Glutamatergic neuron (in vitro differentiated cells): ENCODE measurements at regions not wholly inside any gene's neighbourhood (a gene's known extent, or its start where the extent isn't known, plus 50 kb on each side); places are given as distances from the start of the nearest gene placed in this dataset.

ENCODE experiments used
- DNase-seq: peaks from one replicate; pipeline ENCODE4 v3.0.0; 2022
- H3K27ac Mint-ChIP-seq: one replicate; pipeline ENCODE4 v1.8.0; 2020; ENCODE audit warnings: mild to moderate bottlenecking, mixed read lengths, inconsistent platforms; ENCODE audit not compliant: unreplicated experiment
- H3K27me3 Mint-ChIP-seq: one replicate; pipeline ENCODE4 v1.8.0; 2020; ENCODE audit warnings: mild to moderate bottlenecking, moderate library complexity, mixed read lengths, inconsistent platforms; ENCODE audit not compliant: unreplicated experiment
- H3K36me3 Mint-ChIP-seq: one replicate; pipeline ENCODE4 v1.8.0; 2020; ENCODE audit warnings: mild to moderate bottlenecking, mixed read lengths, inconsistent platforms; ENCODE audit not compliant: unreplicated experiment
- H3K4me1 Mint-ChIP-seq: one replicate; pipeline ENCODE4 v1.8.0; 2020; ENCODE audit warnings: mild to moderate bottlenecking, low read depth, mixed read lengths, inconsistent platforms; ENCODE audit not compliant: unreplicated experiment
- H3K4me3 Mint-ChIP-seq: one replicate; pipeline ENCODE4 v1.8.0; 2020; ENCODE audit warnings: mild to moderate bottlenecking, mixed read lengths, inconsistent platforms; ENCODE audit not compliant: unreplicated experiment
- H3K9me3 Mint-ChIP-seq: one replicate; pipeline ENCODE4 v1.8.0; 2020; ENCODE audit warnings: mild to moderate bottlenecking, moderate library complexity, mixed read lengths, inconsistent platforms; ENCODE audit not compliant: unreplicated experiment
- TF ChIP-seq, protein P1 (sequence below): fragments of 200-600 bp; sonication (generic); IDR thresholded peaks from one replicate; pipeline ENCODE4 v1.5.0; 2021; ENCODE audit not compliant: partially characterized antibody, unreplicated experiment

DNA sequence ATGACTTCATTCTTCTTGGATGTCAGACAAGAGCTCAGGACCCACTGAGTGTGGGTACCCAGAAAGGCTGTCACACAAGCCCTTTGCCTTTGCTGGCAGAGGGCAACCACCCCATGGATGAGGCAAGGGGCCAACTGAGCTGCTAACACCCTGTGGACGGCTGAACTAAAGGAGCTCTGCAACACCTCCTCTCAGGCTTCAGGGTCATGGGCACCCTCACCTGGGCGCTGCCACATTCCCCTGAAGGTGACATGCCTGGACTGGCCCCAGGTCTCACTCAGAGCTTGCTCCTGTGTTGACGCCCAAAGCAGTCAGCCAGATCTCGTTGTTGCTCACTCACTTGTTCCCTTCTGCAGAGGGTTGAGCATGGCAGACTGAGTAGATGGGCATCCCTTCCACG lies 336.8 kb upstream of the TMEM132C start:
- Mint-ChIP-seq H3K36me3 (no peaks in the 10 kb centered on the region), H3K27ac (no peak overlapping the region), H3K9me3 (no peaks in the 10 kb centered on the region)

DNA sequence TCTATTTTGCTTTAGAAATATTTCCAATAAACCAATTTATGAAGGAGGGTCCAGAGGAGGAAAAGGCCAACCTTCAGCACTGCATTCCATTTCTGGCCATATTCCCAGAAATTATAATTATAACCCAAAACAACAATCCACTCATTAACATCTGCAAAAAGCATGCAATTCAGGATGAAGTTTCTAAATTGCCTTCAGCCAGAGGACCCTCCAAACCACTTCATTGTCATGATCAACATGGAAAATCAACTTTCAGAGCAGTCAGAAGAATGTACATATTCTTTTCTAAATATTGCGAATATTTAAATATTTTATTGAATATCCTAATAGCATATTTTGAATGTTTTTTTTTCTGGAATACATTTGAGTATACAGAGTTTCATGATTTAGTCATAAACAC lies 332.6 kb upstream of the TMEM132C start:
- Mint-ChIP-seq H3K4me3 (no peak overlapping the region), H3K4me1 (no peaks in the 10 kb centered on the region), H3K9me3 (no peaks in the 10 kb centered on the region), H3K36me3 (peaks cover 4% of the 10 kb centered on the region), H3K27me3 (peaks cover 1% of the 10 kb centered on the region), H3K27ac (no peak overlapping the region)
- TF ChIP-seq, protein P1, sequence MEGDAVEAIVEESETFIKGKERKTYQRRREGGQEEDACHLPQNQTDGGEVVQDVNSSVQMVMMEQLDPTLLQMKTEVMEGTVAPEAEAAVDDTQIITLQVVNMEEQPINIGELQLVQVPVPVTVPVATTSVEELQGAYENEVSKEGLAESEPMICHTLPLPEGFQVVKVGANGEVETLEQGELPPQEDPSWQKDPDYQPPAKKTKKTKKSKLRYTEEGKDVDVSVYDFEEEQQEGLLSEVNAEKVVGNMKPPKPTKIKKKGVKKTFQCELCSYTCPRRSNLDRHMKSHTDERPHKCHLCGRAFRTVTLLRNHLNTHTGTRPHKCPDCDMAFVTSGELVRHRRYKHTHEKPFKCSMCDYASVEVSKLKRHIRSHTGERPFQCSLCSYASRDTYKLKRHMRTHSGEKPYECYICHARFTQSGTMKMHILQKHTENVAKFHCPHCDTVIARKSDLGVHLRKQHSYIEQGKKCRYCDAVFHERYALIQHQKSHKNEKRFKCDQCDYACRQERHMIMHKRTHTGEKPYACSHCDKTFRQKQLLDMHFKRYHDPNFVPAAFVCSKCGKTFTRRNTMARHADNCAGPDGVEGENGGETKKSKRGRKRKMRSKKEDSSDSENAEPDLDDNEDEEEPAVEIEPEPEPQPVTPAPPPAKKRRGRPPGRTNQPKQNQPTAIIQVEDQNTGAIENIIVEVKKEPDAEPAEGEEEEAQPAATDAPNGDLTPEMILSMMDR = no peak
- no peak for DNase-seq

More for the DNA sequence above, 336.8 kb upstream of the TMEM132C start:
- Mint-ChIP-seq H3K27me3 (no peaks in the 10 kb centered on the region), H3K4me1 (no peaks in the 10 kb centered on the region), H3K4me3 (no peak overlapping the region)
- TF ChIP-seq, protein P1 = no peak
- no peak for DNase-seq

DNA sequence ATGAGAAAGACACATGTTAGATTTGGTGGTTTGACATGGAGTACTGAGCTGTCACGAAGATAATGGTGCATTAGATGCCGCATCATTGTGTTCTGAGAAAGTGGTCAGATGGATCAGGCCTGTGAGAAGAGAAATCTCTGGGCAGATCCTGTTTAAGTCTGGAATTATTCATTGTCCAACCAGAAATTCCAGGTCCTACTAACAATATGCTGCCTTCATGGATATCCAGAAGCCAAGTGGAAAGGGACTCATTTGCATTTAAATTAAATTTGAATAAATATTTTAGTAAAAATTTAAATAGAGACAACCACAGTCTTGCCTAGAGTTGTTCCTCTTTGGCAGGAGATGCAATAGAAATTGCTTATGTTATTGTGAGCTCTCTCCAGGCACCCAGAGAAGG lies 330.5 kb upstream of the TMEM132C start:
- TF ChIP-seq, protein P1 = no peak
- Mint-ChIP-seq H3K9me3 (no peaks in the 10 kb centered on the region), H3K4me1 (no peaks in the 10 kb centered on the region), H3K36me3 (peaks cover 4% of the 10 kb centered on the region), H3K4me3 (no peak overlapping the region), H3K27ac (no peak overlapping the region), H3K27me3 (peaks cover 1% of the 10 kb centered on the region)
- DNase-seq = no peak

DNA sequence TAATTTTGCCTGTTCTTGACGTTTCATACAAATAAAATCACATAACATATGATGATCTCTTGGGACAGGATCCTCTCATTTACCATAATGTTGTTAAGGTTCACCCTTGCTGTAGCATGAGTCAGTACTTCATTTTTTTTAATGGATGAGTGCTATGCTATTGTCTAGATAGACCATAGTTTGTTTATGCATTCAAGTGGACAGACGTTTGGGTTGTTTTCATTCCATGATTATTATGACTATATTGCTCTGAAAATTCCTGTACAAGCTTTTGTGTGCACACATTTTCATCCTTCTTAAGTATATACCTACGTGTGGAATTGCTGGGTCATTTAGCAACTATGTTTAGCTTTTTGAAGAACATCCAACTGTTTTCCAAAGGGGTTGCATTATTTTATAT lies 325.6 kb upstream of the TMEM132C start:
- TF ChIP-seq, protein P1 = no peak
- no peak overlapping the region for H3K27ac Mint-ChIP-seq
- H3K4me3 Mint-ChIP-seq = no peak overlapping the region
- H3K36me3 Mint-ChIP-seq = peaks cover 4% of the 10 kb centered on the region
- peaks cover 3% of the 10 kb centered on the region for H3K27me3 Mint-ChIP-seq
- DNase-seq = no peak
- no peaks in the 10 kb centered on the region for H3K9me3 Mint-ChIP-seq
- H3K4me1 Mint-ChIP-seq = no peaks in the 10 kb centered on the region

DNA sequence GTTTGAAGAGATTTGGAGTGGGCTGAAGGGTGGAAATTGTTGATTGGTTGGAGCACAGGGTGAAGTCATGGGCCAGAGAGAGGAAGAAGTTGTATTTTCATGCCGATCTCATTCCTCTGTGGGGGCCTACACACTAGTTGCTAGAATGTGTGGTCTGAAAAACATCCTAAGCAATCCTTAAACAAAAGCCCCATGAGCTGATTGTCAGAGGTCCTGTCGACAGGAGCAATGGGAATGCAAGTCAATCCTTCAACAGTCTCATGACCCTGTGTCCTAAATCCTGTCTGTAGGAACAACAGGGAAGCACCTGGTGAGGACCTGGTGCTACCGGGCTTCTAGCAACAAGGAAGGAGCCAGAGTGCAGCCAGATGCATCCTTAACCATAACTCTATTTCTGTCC lies 324.0 kb upstream of the TMEM132C start:
- TF ChIP-seq, protein P1 = no peak
- H3K9me3 Mint-ChIP-seq = peaks cover 3% of the 10 kb centered on the region

More for the DNA sequence above, 324.0 kb upstream of the TMEM132C start:
- Mint-ChIP-seq H3K4me3 (no peak overlapping the region), H3K36me3 (no peaks in the 10 kb centered on the region), H3K4me1 (no peaks in the 10 kb centered on the region), H3K27ac (no peak overlapping the region), H3K27me3 (peaks cover 2% of the 10 kb centered on the region)
- no peak for DNase-seq
